B cell (primary cell): ENCODE measurements at regions not wholly inside any gene's neighbourhood (a gene's known extent, or its start where the extent isn't known, plus 50 kb on each side); places are given as distances from the start of the nearest gene placed in this dataset.

Experiments
- EZH2 ChIP-seq: IDR thresholded peaks from 2 replicates; pipeline ENCODE4 v1.6.1; 2012; ENCODE audit warnings: borderline replicate concordance, low read depth, mild to moderate bottlenecking, moderate library complexity, low read length; ENCODE audit not compliant: insufficient read depth, poor library complexity, severe bottlenecking
- TF ChIP-seq, protein P1 (sequence below): fragments of 200-600 bp; IDR thresholded peaks from one replicate; pipeline ENCODE4 v1.8.0; 2022; ENCODE audit warnings: antibody characterized with exemption, mild to moderate bottlenecking

DNA sequence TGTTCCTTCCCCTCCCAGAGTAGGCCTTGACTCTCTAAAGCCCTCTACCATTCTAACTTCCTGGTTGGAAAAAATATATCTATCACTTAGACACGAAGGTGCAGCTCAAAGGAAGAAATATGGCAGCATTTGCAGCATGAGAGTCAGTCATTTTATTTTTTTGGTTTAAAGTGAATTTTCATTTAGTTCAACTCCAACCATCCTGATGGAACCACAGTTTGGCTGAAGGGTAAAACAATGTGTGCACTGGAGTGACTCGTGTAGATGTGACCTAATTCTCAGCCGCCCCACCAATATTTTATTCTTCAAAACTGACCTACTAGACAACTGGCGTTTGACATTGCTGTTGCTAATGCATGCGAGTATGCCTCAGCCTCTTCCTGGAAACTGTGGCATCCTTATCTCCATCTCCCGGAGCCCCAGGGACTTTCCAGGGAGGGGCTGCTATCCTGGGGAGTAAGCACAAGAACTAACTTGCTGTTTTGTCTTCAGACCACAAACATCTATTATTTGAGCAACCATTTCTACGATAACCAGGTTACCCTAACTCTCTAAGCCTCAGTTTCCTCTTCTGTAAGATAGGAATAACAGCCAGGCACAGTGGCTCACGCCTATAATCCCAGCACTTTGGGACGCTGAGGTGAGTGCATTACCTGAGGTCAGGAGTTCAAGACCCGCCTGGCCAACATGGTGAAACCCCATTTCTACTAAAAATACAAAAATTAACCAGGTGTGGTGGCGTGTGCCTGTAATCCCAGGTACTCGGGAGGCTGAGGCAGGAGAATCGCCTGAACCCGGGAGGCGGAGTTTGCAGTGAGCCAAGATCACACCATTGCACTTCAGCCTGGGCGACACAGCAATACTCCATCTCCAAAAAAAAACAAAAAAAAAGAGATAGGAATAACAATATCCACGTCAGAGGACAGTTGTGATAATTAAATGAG is 148.7 kb upstream of the JARID2 start:
- no peak for TF ChIP-seq EZH2
- TF ChIP-seq, protein P1, sequence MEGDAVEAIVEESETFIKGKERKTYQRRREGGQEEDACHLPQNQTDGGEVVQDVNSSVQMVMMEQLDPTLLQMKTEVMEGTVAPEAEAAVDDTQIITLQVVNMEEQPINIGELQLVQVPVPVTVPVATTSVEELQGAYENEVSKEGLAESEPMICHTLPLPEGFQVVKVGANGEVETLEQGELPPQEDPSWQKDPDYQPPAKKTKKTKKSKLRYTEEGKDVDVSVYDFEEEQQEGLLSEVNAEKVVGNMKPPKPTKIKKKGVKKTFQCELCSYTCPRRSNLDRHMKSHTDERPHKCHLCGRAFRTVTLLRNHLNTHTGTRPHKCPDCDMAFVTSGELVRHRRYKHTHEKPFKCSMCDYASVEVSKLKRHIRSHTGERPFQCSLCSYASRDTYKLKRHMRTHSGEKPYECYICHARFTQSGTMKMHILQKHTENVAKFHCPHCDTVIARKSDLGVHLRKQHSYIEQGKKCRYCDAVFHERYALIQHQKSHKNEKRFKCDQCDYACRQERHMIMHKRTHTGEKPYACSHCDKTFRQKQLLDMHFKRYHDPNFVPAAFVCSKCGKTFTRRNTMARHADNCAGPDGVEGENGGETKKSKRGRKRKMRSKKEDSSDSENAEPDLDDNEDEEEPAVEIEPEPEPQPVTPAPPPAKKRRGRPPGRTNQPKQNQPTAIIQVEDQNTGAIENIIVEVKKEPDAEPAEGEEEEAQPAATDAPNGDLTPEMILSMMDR = no peak
